ENCODE measurements at regions not wholly inside any gene's neighbourhood (a gene's known extent, or its start where the extent isn't known, plus 50 kb on each side); places are given as distances from the start of the nearest gene placed in this dataset.

DNA sequence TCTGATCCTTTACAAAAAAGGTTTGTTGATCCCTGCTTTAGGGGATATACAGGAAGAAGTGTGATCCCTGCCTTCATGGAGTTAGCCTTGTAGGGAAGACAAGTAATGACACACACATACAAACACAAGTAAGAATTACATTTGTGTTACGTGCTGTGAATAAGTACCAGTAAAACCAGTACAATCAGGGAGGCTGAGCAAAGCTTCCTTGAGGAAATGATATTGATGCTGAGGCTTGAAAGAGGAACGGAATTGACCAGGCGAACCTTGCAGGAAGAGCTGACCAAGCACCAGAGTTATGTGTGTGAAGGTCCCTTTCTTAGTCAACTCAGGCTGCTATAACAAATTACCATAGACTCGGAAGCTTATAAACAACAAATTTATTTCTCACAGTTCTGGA, 83.6 kb upstream of the CACUL1 start:
- DNase-seq = no peak

DNA sequence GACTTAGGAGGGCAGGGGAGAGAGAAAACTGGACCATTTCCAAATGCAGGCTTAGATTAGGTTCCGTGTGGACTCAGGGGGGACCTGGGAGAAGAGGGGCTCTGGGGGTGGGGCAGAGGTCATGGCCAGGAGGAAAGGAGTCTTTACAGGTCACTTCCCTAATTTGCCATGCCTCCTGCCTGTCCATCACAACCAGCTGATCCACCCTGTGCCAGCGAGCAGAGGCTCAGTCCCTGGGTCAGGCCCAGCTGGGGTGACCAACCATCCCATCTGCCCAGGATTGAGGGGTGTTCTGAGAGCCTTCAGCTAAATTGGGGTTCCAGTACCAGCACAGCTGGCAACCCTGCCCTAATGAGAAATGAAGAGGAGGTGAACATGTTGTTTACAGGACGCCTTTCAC, 84.6 kb upstream of the CACUL1 start:
- no peak for DNase-seq

DNA sequence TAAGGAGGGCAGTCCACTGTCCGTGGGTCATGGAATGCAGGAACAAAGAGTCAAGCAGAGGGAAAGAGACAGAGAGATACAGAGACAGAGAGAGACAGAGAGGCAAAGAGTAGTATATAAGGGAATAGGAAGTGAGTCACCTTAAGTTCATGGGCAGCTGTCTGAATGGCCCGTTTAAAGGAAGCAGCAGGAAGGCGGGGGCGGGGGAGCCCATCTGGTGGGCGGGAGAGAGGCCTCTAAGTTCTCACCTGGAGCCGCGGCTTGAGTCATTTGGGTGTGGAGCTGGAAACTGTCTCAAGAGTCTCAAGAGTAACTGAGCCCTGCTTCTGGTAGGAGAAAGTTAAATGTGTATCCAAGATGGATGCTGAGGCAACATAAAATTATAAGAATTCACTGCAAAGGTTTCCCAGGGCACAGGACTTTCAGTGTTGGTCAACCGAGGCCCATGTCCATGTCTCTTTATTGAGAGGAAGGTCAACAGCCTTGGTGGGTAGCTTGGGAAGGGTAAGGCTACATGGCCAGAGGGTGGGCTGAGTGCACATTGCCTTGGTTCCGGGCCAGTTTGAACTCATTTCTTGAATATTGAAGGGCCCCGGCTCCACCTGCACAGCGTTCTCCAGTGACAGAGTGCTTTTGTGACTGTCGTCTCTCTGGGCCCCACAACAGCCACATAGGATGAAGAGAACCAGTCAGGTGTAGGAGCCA, 85.5 kb upstream of the CACUL1 start:
- peak; percentile 31 to 45 for DNase-seq

DNA sequence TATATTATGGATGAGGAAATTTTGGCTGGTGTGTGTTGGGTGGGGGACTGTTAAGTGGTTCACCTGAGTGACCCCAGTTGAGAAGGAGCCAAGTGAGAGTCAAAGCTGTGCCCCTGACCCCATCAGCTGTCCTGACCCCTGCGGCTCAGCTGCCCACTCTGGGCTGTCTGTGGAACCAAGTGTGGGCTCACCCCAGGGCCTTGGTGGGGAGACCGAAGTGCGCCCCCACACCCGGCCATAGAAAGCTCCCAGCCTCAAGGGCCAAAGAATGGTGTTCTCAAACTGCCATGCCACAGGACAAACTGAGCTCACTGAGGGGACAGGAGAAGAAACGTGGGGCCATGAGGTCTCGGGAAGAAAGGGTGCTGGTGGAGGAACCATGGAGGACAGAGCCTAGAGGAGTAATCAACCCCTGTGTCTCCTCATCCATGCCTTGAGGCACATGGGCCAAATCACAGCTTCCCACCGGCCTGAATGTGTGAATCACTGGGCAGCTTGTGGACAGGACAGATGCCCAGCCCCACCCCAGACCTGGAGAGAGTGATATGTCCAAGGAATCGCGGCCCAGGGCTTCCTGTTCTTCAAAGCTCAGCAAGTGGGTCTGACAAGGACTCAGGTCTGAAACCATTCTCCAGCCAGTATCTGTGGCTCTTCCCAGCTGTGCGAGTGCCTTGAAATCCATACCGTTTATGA, 86.2 kb upstream of the CACUL1 start:
- DNase-seq = no peak

DNA sequence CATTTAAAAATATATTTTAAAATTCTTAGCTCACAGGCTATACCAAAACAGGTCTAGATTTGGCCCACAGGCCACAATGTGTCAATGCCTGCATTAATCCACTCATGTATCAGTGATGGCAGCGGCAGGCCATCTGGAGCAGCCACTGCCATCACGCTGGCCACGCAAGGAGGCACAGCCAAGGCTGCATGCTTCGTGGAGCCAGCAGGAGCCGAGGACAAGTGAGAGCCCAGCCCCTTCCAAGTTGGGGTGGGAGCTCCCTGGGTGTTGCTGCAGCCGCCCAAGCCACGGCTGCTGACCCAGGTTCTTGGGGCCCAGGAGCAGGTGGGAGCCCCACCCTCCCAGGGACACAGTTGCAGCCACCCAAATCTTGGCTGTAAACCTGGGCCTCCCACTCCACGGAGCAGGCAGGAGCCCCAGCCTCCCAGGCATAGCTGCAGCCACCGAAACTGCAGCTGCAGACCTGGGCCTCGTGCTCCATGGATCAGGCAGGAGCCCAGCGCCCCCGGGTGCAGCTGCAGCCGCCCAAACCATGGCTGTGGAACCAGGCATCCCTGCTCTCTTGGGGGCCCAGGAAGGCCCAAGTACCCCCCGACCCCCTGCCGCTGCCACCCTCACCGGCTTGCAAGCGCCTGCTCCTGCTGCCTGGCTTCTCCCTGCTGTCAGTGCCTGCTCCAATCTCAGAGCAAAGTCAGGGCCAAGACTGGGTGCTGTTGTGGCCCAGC, 87.3 kb upstream of the CACUL1 start:
- DNase-seq = no peak

DNA sequence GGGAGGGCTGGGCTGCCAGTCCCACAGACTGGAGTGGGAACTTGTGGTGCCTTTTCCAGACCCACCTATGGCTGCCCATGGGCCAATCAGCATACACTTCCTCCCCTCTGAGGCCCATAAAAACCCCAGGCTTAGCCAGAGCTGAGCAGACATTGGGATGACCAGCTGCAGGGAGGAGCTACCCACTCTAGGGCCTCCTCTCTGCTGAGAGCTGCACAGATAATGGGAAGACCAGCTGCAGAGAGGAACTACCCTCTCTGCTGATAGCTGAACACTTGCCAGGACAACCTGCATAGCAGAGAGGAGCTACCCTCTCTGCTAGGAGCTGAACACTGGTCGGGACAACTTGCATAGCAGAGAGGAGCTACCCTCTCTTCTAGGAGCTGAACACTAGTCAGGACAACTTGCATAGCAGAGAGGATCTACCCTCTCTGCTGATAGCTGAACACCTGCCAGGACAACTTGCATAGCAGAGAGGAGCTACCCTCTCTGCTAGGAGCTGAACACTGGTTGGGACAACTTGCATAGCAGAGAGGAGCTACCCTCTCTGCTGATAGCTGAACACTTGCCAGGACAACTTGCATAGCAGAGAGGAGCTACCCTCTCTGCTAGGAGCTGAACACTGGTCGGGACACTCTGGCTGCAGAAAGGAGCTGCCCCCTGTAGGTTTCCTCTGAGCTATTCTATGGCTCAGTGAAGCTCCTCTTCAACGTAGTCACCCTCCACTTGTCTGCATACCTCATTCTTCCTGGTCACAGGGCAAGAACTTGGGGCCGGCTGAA, 88.3 kb upstream of the CACUL1 start:
- no peak for DNase-seq

DNA sequence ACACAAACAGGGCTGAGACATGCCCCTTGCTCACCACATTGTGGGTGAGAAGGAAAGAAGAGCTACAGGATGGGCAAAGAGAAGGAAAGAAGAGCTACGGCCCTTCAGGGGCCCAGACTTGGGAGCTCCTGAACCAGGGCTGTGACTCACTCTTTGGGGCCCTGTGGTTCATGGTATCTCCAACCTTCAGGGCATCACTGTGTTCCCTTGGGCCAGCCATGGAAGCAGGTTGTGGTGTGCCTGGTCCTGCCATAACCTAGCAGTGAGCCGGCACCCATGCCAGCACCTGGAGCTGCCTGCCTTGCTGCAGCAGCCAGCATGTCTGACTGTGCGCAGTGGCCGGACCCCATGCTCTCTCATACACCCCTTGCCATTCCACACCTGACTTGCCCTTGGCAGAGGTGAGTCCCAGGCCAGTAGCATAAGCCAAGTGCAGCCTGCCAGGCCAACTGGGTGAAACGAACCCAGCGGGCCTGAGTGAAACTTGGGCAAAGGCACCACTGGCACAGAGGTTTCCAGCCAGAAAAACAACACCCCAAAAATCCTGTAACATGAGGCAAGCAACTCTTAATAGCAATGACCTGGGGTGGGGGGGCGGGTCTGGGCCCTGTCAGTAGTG, 89.0 kb upstream of the CACUL1 start:
- no peak for DNase-seq

DNA sequence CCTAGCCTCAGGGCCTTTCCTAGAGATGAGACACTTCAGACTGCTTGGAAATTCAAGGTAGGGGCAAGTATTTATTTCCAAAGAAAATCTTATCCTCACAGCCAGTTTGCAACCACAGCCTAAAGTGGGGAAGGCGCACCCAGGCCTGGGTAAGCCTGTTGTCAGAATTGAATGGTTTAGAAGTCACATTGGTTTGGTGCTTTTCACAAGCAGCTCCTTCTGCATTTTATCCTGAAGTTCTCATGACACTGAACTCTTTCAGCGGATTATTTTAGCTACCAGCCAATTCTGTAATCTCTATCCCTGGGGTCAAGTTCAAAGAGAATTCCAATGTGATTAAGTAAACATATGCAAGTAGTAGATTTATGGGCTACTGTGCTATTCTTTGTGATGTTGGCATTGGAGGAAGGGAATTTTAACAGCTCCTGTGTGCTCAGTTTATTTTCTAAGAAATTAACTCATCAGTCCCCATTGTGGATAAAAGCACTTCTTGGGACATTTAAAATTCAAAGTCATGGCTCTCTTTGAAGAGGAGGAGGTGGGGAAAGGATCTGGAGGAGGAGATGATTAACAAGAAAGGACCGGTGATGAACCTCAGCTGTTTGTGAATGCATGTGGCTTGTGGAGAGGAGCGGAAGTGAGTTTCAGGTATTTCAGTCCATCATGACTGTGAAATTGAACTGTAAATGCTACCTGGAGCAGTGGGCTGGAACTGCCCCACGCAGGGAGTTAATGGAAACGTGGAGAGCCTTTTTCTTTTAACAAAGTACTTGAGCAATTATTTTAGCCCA, 90.2 kb upstream of the CACUL1 start:
- no peak for DNase-seq

DNA sequence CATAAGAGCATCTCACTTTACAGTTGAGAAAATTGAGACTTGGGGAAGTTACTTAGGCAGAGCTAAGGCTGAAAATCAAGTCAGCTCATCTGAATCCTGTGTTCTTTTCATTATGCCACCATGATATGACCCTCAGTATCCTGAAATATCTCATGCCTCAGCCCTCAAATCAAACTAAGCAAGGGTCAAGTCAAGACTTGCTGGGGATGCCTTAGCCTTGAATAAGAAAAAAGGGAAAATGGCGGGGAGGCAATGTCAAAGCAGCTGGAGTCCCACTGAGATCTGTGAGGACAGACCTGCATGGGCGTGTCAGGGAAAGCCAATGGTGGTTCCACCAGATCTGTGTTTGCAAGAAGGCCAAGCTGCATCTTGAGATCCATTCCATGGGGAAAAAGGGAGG, 91.0 kb upstream of the CACUL1 start:
- no peak for DNase-seq

DNA sequence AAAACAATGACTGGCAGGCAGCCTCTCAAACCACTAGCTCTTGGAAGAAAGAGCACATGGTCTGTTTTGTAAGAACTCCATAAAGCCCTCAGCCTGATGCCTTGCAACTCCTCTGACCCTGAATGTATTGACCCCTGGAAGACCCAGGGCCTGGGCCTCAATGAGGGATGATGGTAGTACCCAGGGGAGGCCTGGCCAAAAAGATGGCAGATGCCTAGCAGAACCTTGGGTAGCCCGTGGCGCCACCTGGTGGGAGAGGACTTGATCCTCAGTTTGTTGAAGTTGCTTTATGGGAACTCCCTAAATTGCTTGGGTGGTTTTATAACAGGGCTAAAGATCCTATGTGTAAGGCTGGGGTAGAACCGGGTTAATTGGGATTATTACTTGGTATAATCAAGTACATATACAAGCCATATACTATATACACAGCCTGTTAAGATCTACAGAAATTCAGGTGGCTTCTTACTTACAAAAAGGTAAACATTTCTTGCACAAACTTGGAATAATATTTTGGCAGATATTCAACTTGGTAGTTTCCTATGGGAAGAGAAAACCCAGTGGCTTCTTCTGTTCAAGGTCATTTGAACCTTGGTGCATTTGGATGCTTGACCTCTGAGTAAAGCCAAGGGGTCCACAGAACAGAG, 95.8 kb upstream of the CACUL1 start:
- peak; percentile 55 to 58 for DNase-seq

DNA sequence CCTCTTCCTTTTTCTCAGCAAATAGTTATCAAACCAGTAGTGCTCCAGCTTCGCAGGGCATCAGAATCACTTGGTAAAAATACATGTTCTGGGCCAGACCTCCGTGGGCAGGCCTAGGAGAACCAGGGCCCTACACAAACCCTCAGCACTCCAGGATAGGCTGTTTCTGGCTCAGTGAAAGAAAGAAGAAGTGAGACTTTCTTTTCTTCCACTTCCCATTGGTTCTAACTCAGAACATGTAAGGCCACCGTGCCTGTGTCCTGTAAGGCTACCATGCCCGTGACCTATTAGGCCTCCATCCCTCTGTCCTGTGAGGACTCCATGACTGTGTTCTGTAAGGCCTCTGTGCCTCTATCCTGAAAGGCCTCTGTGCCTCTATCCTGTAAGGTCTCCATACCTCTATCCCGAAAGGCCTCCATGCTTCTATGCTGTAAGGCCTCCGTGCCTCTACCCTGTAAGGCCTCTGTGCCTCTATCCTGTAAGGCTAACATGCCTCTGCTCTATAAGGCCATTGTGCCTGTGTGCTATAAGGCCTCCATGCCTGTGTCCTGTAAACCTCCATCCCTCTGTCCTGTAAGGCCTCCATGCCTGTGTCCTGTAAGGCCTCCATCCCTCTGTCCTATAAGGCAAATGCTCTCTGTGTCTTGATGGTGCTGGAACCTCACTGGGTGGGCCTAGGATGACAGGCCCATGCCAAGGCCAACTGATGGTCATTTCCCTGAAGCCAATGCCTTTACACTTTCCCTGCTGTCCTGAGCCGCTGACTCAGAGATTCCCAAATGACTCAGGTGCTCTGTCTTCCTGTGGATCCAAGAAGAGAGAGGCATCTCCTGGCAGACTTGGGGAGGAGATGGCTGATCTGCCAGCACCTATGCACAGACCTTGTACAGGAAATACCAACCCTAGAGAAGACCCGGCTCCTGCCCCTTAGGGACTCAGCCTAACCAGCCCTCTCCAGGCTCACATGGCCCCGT, 96.6 kb upstream of the CACUL1 start:
- no peak for DNase-seq

DNA sequence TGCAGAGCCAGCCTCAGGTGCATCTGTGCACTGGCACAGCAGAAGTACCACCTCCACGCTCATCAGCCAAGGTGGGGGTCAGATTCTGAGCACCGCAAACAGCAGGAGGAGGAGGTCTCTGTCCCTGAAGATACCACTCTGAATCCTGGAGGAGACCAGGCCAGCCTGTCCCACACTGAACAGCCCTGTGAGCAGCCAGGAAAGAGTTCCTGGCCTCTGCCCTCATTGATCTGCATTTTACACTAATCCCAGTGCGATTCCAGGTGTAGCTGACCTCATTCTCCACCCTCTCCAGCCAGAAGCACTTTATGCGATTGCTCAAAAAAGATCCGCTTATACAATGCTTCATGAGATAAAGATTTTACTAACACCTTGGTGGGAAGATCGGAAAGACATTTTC, 99.1 kb upstream of the CACUL1 start:
- no peak for DNase-seq

DNA sequence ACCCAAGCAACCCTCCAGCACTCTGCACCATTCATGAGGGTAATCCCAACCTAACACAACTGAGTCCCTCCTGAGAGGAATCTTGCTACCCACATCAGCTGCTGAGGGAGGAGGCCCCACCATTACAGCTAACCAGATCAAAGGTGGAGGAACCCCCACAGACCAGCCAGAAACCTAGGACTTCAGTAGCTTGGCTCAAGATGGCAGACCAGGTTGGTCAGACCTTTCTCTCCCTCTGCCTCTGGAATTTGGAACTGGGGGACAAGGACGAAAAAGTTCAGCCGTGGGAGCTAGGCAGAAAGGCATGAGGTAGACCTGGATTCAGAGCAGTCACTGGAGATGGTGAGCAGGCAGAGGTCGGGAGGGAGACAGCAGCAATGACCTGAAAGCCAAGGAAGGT, 101.3 kb upstream of the CACUL1 start:
- DNase-seq = no peak

DNA sequence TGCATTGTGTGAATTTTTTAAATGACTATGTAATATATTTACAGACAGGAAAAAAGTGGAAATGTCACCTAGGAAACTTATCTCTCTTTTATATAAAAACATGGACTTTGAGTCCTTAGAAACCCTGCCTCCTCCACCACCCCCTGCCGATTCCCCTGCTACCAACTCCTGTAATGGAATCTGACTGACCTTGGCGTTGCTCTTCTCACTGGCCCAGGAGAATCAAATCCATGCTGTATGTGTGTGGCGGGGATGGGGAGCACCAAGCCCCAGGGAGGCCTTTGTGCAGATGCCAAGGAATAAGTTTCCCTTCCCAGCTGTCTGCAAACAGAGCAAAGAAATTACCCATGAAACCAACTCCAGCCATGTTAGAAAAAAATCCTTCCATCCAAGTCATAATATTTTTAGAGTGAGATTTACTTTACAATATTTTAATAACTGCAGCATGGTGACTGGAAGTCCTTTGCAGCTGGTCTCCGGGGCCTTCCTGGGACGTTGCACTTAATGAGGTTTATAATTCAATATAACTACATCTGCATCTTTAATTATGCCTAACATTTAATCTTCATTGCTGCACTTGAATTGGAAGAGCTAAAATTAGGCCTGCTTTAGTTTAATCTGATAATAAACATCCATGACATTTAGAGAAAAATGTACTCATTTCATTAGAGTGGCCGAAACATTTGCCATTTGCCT, 111.4 kb upstream of the CACUL1 start:
- no peak for DNase-seq

DNA sequence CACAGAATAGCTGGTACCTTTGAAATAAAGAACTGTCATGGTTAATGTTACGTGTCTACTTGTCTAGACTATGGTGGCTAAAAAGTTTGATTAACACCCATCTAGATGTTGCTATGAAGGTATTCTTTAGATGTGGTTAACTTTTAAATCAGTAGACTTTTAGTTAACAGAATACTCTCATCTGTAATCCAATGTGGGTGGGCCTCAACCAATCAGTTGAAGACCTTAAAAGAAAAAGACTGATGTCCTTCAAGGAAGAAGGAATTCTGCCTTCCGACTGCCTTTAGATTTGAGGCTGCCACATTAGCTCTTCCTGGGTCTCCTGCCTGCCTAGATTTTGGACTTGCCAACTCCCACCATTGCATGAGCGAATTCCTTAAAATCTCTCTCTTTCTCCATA, 113.0 kb upstream of the CACUL1 start:
- DNase-seq = no peak

DNA sequence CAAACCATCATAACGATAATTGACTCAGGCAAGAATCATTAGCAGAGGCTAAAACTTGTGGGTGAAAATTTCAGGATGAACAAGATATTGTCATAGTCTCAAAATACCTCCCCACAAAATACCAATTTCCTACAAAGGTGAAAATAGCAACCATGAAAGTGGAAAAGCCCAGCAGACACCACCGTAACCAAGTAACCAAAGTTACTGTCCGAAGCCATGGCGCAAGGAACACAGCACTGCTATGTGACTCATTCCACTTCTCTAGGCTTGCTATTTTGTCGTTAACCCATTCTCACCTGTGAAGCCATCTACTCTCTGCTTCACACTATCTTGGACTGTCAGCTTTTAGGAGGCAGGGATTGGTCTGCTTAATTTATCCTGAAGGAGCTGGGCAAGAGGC, 113.8 kb upstream of the CACUL1 start:
- no peak for DNase-seq

DNA sequence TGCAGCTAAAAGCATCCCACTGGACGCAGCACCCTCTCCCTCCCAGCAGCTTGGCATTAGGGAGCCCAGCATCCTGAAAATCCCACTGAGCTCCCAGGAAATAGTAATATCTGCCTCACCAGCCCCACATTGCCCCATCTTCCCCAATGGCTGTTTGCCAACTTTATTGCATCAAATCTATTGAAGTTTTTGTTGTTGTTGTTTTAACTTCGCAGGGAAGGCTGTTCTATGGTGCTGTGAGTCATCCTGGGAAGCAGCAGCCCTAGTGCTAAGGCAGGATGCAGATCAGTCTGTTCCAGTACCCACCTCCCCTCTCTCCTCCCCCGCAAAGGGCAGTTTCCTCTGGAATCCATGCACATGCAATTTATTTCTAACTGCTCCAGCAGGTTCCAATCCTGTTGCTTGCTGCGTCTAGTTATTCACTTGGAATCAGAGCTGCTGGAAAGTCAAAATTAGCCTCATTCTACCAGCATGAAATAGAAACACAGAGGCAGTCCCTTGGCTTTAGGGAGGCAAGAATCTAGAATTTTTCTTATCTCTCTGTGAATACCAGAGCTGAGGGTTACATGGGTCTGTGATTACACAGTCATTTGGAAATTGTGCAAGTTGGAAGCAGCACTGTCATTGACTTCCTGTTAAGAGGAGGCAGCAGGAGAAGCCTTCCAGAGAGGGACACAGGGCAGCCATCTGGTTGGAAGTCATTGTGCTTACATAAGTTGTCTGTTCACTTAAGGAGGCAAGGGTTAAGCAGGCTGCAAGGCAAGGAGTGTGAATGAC, 115.9 kb upstream of the CACUL1 start:
- no peak for DNase-seq

DNA sequence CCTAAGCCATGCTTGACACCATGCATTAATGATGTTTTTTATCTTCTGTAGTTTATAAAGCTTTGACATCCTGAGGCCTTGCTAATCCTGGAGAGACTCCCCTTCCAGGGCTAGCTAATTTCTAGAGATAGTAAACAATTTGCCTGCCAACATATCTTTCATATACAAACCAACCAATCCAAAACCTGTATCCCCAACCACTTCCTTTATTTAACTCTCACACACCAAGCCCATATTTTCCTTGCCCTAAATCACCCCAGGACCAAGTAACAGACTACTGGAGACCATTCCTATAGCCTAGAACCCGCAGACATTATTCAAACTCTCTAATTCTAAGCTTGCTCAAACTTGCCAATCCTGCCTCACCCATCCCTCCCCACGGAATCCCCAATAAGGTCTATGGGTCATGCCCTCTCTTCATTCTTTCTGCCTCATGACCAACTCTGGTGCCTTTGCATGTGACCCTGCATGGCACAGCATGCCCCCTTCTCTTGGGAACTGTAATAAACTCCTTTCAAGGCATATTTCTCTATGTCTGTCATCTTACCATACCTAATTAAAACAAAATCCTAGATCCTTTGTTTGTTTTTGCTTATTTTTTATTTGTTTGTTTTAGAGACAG, 116.6 kb upstream of the CACUL1 start:
- no peak for DNase-seq
